ENCODE measurements at regions not wholly inside any gene's neighbourhood (a gene's known extent, or its start where the extent isn't known, plus 50 kb on each side); places are given as distances from the start of the nearest gene placed in this dataset.
"Not testable (repeated sequence)": the region's sequence is repeated elsewhere in the genome, so short reads cannot be mapped to it uniquely, and the experiment has no call there.

DNA sequence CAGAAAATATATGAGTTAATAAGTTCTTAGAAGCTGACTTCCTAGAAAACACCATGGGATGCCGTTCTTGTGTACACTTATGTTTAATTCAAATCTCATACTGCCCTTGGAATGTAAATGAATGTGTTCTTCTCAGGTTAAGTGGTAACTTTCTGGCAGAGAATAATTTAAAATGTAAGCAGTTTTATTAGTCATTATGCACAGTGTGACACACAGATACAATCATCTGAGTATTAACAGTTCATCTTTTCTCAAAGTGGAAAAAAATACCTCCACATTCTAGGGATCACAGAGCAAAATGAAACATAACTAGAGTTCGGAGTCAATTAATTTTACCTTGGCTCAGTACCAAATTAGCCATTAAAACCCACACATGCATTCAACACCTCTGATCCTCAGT, 508.1 kb downstream of the CDH9 start:
- no peak for DNase-seq

DNA sequence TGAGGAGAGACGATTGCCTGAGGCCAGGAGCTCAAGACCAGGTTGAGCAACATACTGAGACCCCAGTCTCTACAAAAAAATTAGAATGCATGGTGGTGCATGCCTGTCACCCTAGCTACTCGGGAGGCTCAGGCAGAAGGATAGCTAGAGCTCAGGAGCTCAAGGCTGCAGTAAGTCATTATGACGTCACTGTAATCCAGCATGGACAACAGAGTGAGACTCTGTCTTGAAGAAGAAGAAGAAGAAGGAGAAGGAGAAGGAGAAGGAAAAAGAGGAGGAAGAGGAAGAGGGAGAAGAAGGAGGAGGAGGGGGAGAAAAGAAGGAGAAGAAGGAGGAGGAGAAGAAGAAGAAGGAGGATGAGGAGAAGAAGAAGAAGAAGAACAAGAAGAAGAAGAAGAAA, 519.1 kb downstream of the CDH9 start:
- no peak for DNase-seq

DNA sequence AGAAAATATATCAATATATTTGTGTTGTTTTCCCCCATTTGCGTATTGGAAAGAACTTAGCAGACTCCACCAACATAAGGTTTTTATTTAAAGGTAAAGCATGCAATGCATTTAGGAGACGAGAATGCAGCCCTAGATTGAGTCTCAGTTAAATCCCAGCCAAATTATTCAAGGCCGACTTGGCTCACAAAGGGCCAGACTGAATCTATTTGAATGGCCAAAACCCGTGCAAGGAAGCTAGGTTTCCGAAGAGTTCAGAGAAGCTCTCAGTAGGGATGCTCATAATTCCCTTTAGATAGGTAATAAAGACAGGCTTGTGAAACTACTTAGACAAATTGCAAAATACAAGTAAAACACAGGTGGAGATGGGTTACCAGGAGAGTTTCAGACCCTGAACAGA, 520.3 kb downstream of the CDH9 start:
- DNase-seq: no peak

DNA sequence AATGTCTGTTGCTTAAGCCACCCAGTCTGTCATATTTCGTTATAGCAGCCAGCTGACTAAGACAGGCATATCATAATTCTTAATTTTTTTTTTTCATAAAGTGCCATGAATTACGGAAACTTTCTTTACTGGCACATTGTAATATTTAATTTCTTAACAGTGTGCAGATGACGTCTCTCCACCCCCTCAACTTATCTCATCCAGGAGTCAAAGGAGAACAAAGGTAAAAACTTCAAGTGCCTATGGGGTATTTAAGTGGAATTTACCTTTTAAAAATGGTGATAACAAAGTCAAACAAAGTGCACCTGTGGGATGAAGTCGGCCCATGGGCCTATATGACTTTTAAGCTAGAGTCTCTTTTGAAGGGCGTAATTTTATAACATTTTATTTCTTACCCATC, 539.4 kb downstream of the CDH9 start:
- no peak for DNase-seq

DNA sequence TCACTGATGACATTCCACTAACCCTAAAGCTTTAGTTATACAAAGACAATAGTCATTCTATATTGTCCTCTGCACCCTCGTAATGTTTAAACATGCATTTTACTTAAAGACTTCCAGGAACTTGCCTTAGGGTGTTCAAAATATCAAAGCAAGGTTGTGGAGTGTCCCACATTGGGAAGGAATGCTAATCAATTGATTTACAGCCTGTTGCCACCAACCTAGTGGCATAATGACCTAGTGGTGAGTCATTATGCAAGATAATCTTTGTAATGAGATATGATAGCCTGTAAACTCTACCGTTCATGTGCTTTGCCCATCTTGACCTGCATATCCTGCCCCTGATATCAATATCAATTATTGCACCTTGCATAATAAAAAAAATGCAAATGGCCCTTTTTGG, 542.9 kb downstream of the CDH9 start:
- no peak for DNase-seq

DNA sequence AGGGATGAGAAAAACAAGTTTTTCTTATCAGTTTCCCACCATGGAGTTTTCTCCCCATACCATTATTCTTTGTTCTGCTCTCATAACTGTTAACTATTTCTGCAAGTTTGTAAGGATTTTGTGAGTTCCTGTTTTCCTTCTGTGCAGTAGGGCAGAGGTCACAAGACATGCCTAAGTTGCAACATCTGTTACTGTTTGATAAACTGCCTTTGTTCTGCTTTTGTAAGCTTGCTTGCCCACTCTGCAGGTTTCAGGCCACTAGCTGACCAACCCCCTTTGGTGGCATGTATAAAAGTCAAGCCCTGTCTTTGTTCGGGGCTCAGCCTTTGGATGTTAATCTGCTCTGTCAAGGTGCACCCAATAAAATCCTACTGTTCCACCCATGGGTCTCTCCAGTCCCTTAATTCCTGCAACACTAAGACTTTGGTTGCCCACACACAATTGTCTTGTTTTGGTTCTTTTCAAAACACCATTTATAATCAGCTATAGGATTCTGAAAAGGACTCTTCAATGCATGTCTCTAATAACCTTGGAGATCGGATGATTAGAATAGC, 545.4 kb downstream of the CDH9 start:
- DNase-seq: no peak

DNA sequence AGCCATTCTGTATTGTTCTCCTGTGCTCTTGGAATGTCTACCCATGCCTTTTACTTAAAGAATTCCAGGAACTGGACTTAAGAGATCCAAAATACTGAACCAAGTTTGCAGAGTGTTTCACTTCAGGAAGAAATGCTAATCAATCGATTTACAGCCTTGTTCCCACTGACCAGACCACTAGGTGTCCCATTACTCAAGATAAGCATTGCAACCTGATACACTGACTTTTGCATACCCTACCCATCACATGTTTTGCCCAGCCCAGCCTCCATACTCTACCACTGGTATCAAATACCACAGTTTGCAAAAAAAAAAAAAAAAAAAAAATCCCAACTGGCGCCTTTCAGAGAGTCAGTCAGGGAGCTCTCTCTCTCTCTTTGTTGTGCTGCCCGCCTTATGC, 550.8 kb downstream of the CDH9 start:
- no peak for DNase-seq

DNA sequence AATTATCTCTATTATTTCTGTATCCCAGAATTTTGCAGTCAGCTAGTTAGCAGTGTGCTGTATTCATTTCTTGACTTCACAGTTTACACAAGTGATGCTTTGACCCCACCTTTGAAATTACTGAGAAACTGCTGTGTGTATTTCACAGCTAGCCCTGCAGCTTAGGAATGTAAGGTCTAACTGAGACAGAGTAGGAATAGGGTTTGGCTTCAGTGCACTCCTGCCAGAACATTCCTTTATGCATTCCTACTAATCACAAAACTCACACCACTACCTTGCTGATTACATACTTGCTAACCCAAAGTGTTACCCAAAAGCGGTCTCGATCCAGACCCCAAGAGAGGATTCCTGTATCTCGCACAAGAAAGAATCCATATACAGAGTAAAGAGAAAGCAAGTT, 551.8 kb downstream of the CDH9 start:
- DNase-seq: no peak

DNA sequence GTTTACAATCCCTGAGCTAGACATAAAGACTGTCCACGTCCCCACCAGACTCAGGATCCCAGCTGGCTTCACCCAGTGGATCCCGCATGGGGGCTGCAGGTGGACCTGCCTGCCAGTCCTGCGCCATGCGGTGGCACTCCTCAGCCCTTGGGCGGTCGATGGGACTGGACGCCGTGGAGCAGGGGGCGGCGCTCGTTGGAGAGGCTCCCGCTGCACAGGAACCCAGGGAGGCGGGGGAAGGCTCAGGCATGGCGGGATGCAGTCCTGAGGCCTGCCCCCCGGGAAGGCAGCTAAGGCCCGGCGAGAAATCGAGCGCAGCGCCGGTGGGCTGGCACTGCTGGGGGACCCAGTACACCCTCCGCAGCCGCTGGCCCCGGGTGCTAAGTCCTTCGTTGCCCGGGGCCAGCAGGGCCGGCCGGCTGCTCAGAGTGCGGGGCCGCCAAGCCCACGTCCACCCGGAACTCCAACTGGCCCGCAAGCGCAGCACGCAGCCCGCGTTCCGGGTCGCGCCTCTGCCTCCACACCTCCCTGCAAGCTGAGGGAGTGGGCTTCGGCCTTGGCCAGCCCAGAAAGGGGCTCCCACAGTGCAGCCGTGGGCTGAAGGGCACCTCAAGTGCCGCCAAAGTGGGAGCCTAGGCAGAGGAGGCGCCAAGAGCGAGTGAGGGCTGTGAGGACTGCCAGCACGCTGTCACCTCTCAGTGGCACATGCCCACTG, 553.1 kb downstream of the CDH9 start:
- DNase-seq: not testable (repeated sequence)

DNA sequence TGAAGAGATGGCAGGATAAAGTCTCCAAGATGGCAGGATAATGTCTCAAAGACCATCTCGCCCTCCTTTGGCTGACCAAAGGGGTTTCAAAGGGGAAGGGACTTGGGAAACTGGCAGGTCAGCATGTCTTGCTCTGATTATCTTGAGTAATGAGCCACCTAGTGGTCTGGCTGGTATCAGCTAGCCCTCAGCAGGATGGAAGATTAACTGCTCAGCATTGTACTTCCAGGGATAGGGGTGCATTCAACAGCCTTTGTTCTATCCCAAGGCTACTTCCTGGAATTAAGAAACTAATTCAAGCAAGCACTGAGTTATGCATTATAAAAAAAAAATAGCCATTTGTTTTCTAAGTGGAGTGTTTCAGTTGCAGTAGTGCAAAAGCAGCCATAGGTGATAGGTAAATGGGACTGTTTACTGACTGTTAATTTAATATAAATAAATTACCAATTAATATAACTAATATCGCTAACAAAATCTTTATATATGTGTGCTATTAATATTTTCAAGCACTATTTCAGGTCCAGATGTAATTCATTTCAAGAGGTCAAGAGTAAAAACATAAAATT, 555.5 kb downstream of the CDH9 start:
- no peak for DNase-seq

DNA sequence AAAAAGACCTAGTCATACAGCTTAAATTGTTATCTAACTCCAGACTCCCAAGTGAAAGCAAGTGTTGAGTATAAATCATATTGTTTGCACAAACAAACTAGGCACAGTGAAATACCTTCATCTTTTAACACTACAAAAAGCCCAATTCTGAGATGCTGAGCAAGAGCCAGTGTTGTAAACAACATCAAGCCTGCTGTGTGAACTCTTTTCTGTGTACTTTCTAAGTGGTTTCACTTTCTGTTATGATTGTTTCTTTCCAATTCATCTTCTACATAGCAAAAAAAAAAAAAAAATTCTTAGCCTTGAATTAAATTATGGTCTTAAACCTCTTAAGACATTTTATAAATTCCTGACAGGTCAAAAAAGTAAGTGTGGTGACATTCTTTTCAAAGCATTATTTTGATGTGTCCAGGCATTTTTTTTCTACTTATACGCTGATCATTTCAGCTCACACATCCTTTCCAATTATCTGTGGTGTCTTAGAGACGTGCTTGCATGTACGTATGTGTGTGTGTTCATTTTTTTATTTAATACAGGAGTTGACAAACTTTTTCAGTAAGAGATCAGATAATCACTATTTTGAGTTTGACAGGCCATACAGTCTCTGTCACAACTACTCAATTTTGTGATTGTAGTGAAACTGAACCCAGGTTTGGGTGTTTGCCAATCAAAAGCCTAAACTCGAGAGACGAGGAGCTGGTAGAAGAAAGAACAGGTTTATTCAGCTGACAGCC, 556.1 kb downstream of the CDH9 start:
- DNase-seq: no peak

DNA sequence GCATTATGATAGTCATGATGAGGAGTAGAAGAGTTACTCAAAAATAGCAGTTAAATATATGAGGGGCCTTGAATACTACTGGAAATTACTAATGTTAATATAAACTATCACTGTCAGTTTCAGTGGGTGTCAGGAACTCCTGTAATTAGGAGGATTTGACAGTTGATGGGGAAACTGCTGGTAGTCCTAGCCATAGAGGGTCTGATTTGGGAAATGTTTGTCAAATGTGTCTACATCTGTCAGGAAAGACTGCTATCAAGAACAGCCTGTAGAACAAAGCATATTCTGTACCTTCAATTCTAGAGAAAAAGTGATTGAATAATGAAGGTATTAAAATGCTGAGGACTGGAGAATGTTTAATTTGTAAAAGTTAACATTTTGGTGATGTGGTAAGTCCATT, 567.9 kb downstream of the CDH9 start:
- DNase-seq: no peak

DNA sequence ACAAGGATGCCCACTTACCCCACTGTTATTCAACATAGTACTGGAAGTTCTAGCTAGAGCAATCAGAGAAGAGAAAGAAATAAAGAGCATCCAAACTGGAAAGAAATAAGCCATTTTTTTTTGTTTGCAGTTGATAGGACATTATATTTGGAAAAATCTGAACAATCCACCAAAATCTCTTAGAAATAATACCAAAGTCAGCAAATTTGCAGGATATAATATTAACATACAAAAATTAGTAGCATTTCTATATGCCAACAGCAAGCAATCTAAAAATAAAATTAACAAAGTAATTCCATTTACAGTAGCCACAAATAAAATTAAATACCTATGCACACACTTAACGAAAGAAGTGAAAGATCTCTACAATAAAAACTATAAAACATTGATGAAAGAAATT, 599.3 kb downstream of the CDH9 start:
- no peak for DNase-seq

DNA sequence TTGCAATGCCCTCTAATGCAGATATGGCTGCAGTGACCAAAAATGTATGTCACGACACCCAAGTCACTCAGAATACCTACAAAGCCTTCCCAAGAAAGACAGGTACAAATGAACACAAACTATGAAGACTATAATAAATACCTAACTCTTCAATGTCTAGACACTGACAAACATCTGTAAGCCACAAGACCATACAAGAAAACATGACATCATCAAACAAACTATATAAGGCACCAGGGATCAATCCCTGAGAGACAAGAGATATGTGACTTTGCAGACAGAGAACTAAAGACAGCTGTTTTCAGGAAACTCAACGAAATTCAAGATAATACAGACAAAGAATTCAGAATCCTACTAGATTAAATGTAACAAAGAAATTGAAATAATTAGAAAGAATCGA, 603.7 kb downstream of the CDH9 start:
- DNase-seq: no peak

DNA sequence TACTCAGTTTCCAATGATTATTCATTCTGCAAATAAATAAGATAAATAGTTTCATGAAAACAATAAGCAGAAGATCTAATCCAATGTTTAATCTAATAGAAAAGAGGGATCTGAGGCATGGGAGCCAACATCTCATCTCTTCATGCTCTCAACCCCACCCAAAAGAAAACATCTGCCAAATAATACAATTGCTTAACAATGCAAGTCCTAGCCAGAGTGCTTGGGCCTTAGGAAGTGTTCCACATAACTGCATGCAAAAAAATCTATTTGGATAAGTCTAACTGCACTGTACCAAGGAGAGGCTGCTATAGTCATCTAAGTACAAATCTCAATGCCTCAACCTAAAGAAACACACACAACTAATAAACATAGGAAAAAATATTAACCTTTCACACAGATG, 606.0 kb downstream of the CDH9 start:
- no peak for DNase-seq

DNA sequence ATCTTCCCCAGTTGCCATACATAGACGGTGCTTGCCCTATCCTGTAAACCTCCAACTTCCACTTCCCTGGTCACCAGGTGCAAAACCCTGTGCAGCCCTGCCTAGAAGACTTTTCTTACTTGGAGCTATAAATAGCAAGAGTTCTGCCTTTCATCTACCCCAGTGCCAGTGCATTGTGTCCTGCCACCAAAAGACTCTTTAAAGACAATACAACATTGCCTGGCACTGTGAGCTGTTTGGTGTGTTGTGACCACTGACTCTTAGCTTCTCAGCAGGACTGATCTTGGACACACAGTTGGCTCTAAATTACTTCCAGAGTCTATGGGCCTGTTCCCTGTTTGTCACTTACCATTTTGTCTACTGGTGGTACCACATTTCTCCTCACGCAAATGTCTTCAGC, 608.1 kb downstream of the CDH9 start:
- DNase-seq: no peak

DNA sequence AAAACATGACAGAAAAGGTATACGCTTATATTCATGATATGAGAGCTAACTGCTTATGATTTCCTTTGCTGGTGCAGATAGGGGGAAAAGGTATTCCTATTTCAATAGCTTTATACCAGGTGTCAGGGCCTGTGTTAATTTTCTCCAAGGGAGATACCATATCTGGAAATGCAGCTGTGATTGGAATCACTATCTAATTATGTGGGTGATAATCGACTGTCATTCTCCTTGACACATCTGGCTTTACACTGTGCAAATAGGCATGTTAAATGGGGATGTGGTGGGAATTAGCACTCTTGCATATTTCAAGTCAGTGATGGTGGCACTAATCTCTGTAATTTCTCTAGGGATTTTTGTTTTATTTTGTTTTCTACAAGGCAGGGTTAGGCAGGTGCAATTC, 611.1 kb downstream of the CDH9 start:
- DNase-seq: no peak

DNA sequence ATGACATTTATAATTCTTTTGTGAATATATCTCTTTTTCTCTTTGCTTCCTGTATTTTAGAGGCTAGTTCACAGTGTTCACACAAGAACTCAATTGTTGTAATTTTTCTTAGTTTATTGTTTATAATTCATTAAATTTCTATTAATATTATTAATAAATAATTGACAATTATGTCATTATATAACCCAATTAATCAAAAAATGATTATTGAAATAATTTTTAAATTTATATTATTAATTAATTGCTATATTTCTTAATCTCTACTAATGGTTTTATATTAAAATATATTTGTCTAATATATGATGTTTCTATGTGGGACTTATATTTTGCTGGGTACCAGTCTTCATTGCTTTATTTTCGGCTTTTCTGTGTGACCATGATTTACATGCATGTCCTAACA, 618.4 kb downstream of the CDH9 start:
- DNase-seq: no peak

DNA sequence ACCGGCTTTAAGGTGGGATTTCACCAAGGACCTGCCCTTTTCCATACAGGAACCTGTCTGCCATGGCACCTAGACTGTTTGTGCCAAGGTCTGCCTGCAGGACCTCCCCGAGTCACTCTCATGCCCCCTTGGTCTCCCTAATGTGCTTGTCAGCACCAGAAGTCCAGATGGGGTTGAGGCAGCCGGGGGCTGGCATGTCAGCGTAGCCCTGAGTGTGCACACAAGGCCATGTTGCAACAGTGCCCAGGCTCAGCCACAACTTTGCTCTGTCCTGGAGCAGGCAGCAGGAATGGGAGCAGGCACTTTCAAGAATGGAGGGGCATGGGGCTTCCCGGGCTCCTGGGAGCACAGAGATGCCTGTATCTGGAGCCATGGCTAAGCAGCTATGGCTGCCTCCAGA, 621.5 kb downstream of the CDH9 start:
- DNase-seq: no peak

DNA sequence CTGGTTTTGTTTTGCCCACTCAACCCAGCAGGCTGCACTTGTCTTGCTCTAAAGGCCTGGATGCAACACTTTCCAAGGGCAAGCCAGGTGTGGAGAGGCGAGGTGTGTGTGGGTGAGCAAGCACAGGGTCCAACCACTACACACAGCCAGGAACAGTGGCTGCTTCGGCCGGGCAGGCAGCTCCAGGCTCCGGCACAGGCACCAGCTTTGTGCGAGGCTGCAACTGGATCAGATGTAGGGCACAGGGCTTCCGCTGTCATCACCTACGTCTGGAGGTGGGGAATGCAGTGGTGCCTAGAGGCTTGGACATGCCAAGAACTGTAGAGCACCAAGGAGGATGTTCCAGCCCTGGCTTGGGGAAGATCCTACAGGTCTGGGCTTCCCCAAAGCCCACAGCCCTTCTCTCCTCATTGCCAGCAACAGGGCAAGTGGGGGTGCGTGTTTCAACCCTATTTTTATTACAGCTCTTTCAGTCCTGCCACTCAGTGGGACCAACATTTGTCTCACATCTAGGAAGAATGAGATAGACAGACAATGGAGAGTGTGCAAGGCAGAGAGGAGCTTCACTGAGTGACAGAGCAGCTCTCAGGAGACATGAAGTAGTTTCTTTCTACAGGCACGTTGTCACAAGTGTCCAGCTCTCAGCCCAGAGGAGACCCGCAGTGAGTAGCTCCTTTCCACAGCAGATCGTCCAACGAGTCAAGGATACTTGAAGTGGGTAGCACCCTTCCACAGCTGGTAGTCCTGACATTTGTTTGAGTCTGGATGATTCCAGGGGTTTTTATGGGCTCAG, 622.2 kb downstream of the CDH9 start:
- no peak for DNase-seq

DNA sequence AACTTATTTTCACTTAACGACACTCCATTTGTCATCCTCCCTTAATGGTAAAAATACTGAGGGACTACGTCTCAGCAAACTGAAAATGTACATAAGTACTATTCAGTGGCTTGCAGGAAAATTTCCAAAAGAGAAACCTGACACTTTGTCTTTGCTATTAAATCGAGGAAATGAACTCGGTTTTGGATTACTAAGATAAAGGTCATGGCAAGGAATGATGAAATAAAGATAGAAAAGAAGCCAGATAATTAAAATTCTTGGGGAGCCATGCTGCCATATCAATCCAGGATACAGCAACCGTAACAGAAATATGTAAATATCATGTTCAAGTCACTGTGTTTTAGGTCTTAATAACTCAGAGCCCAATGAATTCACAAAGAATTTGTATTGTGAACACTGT, 647.8 kb downstream of the CDH9 start:
- no peak for DNase-seq

DNA sequence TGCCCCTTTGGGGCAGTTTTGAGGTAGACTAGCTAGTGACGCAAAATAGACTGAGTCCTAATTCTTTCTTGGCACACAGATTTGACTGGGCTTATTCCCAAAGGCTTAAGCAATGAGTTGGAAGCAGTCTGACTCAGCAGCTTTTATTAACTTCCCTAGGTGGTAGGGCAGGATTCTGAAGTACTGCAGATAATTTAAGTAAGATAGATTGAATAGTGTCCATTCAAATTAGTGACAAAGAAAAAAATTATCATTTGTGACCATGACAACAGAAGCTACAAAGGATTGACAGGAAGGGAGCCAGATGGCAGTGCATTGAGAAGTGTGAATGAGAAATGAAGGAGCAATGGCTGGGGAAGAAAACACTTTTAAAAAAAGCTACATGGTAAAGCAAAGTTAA, 649.4 kb downstream of the CDH9 start:
- DNase-seq: no peak

DNA sequence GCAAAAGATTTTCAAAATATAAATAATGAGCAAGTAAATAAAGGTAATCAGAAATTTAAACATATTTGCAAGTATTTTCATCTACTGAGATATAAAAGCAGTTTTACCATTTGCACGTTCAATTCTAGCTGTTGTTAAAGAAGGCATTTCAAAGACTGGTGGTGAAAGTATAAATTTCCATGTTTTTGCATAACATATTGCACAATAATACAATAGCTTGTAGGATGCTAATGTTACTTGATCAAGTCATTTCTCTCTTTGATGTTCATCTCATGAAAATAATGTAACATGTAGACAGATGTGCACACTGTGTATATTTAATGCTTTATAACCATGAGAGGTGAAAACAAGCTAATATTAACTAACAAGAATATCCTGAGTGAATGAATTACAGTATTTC, 651.9 kb downstream of the CDH9 start:
- no peak for DNase-seq

Data from activated T-cell treated with anti-CD3 and anti-CD28 coated beads, Interleukin-2, amount 50 U/mL, for 48 hours (primary cell).